ENCODE measurements at regions not wholly inside any gene's neighbourhood (a gene's known extent, or its start where the extent isn't known, plus 50 kb on each side); places are given as distances from the start of the nearest gene placed in this dataset.

- no peak for DNase-seq (ENCODE audit: low read depth in 2 of 3, low spot score in 1 of 3)
Observed at GRCh38 chr10:131001438-131001837, 310.1 kb downstream of the TCERG1L start.

DNA sequence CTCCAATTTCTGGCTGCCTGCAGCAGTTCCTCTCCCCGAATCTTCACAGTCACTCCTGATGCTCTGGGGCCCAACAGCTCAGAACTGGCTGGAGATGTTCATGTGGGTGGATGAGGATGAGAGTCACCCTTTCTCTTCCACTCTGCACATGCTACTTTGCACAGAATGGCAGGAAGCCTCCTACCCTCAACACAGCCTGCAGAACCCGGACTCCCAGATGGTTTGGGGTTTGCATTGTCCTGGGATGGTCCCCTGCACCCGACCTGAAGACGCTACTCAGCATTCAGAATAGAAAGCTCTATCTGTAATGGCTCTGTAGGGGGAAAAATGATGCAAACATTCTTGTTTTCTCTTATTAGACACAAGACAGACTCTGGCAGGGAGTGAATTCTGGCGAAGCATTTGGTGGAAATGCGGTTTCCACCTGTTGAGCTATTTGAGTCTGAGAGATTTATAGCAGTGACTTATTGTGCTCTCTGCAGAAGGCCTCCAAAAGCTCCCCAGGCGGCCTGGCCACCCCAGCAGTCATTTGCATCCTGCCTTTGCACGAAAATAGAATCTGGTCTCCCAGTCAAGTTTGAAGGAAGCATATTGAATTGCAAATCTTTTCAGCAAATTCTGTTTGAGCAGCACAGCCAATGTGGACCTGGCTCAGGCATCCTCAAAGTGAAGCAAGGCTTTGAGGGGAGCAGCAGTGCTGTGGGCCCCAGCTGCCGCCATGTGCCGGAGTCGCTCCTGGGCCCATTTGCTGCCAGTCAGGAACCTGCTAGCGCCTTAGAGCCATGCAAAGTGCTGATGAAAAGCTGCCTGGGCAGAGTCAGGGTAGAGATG lies 309.3 kb downstream of the TCERG1L start:
- no peak for DNase-seq (ENCODE audit: low read depth in 2 of 3, low spot score in 1 of 3)

GRCh38 chr10:131003455-131003854 lies 308.1 kb downstream of the TCERG1L start:
- no peak for DNase-seq (ENCODE audit: low read depth in 2 of 3, low spot score in 1 of 3)

GRCh38 chr10:131004276-131004675 lies 307.2 kb downstream of the TCERG1L start:
- no peak for DNase-seq (ENCODE audit: low read depth in 2 of 3, low spot score in 1 of 3)

GRCh38 chr10:131006458-131007256 lies 304.9 kb downstream of the TCERG1L start:
- no peak for DNase-seq (ENCODE audit: low read depth in 2 of 3, low spot score in 1 of 3)

DNA sequence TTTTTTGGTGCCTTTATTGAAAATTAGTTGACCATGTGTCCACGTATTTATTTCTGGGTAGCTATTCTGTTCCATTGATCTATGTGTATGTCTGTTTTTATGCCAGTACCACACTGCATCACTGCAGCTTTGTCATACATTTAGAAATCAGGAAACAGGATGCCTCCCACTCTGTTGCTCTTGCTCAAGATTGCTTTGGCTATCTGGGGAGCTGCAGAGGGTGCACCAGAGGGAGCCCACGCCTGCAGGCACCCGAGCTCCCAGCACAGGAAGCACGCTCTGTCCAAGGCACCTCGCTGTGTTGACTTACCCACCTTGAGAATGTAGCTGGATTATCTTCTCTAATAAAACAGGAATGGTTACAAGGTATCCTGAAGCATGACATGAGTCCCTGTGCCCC lies 301.7 kb downstream of the TCERG1L start:
- no peak for DNase-seq (ENCODE audit: low read depth in 2 of 3, low spot score in 1 of 3)

- DNase-seq (ENCODE audit: low read depth in 2 of 3, low spot score in 1 of 3) = no peak
Observed at GRCh38 chr10:131010965-131011575, 300.5 kb downstream of the TCERG1L start.

GRCh38 chr10:131011936-131012640 lies 299.4 kb downstream of the TCERG1L start:
- DNase-seq (ENCODE audit: low read depth in 2 of 3, low spot score in 1 of 3) = no peak

GRCh38 chr10:131012641-131012985 lies 298.9 kb downstream of the TCERG1L start:
- DNase-seq (ENCODE audit: low read depth in 2 of 3, low spot score in 1 of 3) = no peak

GRCh38 chr10:131013281-131013912 lies 298.1 kb downstream of the TCERG1L start:
- DNase-seq (ENCODE audit: low read depth in 2 of 3, low spot score in 1 of 3) = no peak

DNA sequence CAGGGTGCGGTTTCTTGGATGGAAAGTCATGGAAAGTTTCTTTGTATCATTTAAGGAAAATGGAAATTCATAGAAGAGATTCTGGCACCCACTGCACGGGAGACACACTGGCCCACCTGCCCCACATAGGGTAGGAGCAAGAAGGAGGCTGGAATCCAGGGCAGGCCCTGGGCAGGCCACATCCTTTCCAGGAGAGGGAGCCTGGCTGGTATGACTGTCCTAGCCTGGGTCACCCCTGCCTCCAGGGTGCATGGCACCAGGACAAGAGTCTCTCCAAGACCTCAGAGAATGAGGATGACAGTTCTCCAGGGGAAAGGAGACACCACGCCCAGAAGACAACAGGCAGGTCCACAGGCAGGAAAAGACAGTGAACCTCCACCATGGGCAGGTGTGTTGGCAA lies 297.2 kb downstream of the TCERG1L start:
- DNase-seq (ENCODE audit: low read depth in 2 of 3, low spot score in 1 of 3) = no peak

- no peak for DNase-seq (ENCODE audit: low read depth in 2 of 3, low spot score in 1 of 3)
Observed at GRCh38 chr10:131015271-131015670, 296.2 kb downstream of the TCERG1L start.

DNA sequence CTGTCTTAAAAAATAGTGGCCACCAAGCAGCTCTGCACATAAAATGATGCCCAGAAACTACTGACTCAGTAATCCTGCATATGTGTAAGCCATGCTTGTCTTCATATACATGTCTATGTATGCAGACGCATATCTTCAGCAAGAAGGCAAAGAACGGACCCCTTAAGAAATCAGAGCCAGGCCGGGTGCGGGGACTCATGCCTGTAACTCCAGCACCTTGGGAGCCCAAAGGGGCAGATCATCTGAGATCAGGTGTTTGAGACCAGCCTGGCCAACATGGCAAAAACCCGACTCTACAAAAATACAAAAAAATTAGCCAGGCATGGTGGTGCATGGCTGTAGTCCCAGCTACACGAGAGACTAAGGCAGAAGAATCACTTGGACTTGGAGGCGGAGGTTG lies 295.0 kb downstream of the TCERG1L start:
- no peak for DNase-seq (ENCODE audit: low read depth in 2 of 3, low spot score in 1 of 3)

- DNase-seq (ENCODE audit: low read depth in 2 of 3, low spot score in 1 of 3) = no peak
Observed at GRCh38 chr10:131017566-131018285, 293.8 kb downstream of the TCERG1L start.

GRCh38 chr10:131018886-131019500 lies 292.5 kb downstream of the TCERG1L start:
- no peak for DNase-seq (ENCODE audit: low read depth in 2 of 3, low spot score in 1 of 3)

GRCh38 chr10:131019696-131020095 lies 291.8 kb downstream of the TCERG1L start:
- DNase-seq (ENCODE audit: low read depth in 2 of 3, low spot score in 1 of 3) = no peak

- no peak for DNase-seq (ENCODE audit: low read depth in 2 of 3, low spot score in 1 of 3)
Observed at GRCh38 chr10:131020775-131021174, 290.7 kb downstream of the TCERG1L start.

GRCh38 chr10:131021246-131021895 lies 290.1 kb downstream of the TCERG1L start:
- no peak for DNase-seq (ENCODE audit: low read depth in 2 of 3, low spot score in 1 of 3)

GRCh38 chr10:131021969-131022368 lies 289.6 kb downstream of the TCERG1L start:
- no peak for DNase-seq (ENCODE audit: low read depth in 2 of 3, low spot score in 1 of 3)

All from stimulated activated CD4-positive, alpha-beta T cell treated with anti-CD3 and anti-CD28 coated beads, Interleukin-12 subunit alpha, Interleukin-12 subunit beta, amount 100 ng/mL, for 48 hours (primary cell).